HL-60/S4 treated with retinoic acid at 250 ng/mL for 4 days and 3 days (cell line): ENCODE measurements at regions not wholly inside any gene's neighbourhood (a gene's known extent, or its start where the extent isn't known, plus 50 kb on each side); places are given as distances from the start of the nearest gene placed in this dataset.
"Not testable (repeated sequence)": the region's sequence is repeated elsewhere in the genome, so short reads cannot be mapped to it uniquely, and the experiment has no call there.

Experiments
- in situ Hi-C: fragments of 300-500 bp; cut with MboI; formaldehyde crosslinking; loops from 2 replicates; pipeline ENCODE4 v1.7.0; 2022; ENCODE audit warnings: low sequenced_read_pairs

DNA sequence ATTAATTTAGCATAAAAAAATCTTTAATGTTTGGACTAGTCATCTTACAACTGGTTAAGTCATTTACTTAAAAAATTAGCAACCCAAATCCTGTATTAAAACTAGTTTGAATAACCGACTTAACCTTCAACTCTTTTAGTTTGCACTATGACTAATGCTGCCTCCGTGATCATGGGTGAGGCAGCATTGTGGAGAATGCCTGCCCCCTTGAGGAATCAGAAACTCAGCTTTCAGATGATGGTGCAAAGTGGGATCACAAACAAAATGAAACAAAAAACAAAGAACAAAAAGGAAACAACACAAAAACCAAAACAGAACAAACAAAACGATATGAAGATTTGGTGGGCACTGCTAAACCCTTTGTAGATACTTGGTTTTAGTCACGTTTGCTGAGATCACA, 127.0 kb upstream of the PALM2AKAP2 start:
- in situ Hi-C loops = no loop called here

GRCh38 chr9:109653470-109653869, 126.5 kb upstream of the PALM2AKAP2 start:
- in situ Hi-C loops = no loop called here

DNA sequence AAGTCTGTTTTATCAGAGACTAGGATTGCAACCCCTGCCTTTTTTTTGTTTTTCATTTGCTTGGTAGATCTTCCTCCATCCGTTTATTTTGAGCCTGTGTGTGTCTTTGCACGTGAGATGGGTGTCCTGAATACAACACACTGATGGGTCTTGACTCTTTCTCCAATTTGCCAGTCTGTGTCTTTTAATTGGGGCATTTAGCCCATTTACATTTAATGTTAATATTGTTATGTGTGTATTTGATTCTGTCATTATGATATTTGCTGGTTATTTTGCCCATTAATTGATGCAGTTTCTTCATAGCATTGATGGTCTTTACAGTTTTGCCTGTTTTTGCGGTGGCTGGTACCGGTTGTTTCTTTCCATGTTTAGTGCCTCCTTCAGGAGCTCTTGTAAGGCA, 116.0 kb upstream of the PALM2AKAP2 start:
- in situ Hi-C loops = not testable (repeated sequence)

DNA sequence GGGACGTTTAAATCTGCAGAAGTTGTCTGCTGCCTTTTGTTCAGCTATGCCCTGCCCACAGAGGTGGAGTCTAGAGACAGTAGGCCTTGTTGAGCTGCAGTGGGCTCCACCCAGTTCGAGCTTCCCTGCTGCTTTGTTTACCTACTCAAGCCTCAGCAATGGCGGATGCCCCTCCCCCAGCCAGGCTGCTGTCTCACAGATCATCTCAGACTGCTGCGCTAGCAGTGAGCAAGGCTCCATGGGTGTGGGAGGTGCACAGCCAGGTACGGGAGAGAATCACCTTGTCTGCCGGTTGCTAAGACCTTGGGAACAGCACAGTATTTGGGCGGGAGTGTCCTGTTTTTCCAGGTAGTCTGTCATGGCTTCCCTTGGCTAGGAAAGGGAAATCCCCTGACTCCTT, 114.3 kb upstream of the PALM2AKAP2 start:
- in situ Hi-C loops = not testable (repeated sequence)

DNA sequence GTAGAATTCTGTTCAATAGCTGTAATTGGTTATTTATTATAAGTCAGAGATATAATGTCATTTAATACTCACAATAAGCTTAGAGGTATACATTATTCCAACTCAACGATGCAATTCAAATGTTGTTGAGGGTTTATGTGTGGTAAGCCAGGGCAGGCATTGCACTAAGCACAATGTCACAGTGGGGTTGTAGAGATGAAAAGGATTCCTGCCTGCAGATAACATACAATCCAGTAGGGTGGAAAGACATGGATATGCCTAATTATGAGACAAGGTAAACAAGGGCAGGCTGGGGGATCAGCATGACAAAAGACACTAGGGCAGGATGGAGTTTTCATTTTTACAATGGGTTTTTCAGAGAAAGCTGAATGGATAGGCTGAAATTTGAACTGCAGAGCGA, 98.7 kb upstream of the PALM2AKAP2 start:
- in situ Hi-C loops = no loop called here

DNA sequence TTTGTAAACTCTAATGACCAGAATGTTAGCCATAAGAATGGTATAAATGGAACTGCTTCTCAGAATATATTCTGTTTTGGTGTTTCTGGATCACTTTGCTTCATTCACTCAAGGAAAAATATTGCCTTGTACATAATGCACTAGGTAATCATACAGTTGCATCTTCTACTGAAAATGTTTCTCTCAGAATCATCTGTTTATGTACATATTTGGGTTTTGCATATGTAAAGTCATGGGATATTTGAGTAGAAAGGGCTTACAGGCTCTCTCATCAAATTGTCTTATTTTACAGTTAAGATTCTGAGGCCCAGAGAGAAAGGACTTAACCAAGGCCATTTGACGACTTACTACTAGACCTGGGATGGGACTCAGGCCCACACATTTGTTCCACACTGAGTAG, 97.8 kb upstream of the PALM2AKAP2 start:
- in situ Hi-C loops = no loop called here

DNA sequence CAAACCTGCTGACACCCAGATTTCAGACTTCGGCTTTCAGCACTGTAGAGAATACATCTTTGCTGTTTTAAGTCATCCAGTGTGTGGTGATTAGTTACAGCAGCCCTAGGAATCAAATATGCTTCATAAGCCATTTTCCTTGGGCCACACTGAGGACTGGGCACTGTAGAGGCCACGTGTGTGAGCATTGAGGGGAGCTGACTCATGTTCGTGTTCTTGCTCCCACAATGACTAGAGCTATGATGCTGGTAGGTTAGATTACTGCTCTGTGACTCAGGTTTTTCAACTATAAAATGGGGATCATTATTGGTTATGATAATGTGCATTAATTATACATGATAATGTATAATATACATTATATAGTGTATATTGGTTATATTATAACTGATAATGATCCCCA, 96.5 kb upstream of the PALM2AKAP2 start:
- in situ Hi-C loops = no loop called here

DNA sequence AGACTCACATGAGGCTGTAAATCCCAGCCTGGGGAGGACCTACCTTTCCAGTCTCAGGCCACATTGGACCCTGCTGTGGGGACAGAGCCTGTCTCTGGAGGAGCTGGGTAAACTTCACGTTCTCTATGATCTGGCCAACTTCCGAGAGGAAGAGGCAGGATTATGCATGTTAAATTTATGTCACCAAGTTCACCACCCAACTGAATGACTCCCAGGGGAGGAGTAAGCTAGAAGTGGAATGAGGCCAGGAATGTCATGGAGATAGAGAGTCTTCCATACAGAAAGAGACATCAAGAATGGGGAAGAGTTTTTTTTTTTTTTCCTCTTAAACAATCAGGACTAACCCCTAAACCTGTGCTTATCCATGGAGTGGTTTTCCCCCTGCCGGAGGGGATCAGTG, 90.3 kb upstream of the PALM2AKAP2 start:
- in situ Hi-C loops = no loop called here

- in situ Hi-C loops = no loop called here
Measured at GRCh38 chr9:109699019-109699418, 81.0 kb upstream of the PALM2AKAP2 start.

DNA sequence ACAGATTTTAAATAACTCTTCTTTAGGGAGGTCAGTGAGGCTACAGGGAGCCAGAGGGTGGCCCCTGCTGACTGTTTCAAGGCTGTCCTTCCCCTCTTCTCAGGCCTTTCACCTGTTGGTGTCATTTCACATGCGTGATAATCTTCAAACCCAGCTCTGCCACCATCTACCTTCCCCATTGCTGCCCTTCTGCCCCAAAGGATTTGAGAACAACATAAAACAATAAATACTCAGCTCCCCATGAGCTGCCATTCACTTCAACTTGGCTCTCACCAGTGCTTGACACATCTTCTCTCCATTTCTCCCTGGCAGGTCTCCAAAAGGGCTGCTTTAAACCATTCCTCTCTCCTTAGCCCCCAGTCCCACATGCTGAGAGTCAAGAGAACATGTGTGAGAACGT, 75.5 kb upstream of the PALM2AKAP2 start:
- in situ Hi-C loops = no loop called here

DNA sequence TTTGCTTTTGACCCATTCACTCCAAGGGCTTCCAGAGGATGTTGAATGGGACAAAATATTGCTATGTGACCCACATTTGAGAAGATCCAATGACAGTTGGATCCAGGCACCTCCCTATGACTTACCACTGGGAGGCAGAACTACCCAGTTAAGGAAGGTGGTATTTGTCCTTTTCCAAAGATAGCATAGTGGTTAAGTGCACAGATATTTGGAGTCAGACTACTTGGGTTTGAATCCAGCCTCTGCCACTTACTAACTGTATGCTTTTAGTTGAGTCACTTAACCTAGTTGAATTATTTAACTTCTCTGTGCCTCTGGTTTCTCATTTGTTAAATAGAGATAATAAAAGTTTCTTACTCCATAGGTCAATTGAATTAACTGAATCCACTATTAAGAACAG, 74.5 kb upstream of the PALM2AKAP2 start:
- in situ Hi-C loops = no loop called here

GRCh38 chr9:109707355-109707754, 72.6 kb upstream of the PALM2AKAP2 start:
- in situ Hi-C loops = no loop called here

- in situ Hi-C loops = no loop called here
Measured at GRCh38 chr9:109708451-109708945, 71.5 kb upstream of the PALM2AKAP2 start.

- in situ Hi-C loops = no loop called here
Measured at GRCh38 chr9:109709866-109710265, 70.1 kb upstream of the PALM2AKAP2 start.

GRCh38 chr9:109710830-109711229, 69.2 kb upstream of the PALM2AKAP2 start:
- in situ Hi-C loops = no loop called here

- in situ Hi-C loops = no loop called here
Measured at GRCh38 chr9:109715344-109715743, 64.7 kb upstream of the PALM2AKAP2 start.

DNA sequence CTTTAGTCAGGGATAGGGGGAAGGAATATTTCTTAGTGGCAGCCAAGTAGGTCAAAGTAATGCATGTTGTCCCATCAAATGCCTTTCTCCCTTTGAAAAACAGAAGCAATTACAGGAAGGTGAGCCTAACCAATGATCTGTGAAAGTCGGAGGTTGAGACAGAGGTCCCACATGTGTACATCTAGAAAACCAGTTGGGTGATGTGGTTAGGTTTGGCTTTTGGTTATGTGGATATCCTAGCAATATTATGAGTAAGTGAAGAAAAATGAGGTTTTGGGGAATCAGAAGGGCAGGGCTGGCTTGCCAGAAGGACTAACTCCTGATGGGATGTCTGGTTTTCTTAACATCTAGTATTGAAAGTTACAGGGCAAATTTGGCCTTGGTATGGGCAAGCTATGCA, 63.4 kb upstream of the PALM2AKAP2 start:
- in situ Hi-C loops = no loop called here

GRCh38 chr9:109717342-109717741, 62.7 kb upstream of the PALM2AKAP2 start:
- in situ Hi-C loops = no loop called here

- in situ Hi-C loops = no loop called here
Measured at GRCh38 chr9:109718861-109719260, 61.1 kb upstream of the PALM2AKAP2 start.

GRCh38 chr9:109721001-109721400, 59.0 kb upstream of the PALM2AKAP2 start:
- in situ Hi-C loops = no loop called here

- in situ Hi-C loops = no loop called here
Measured at GRCh38 chr9:109722007-109722406, 58.0 kb upstream of the PALM2AKAP2 start.

DNA sequence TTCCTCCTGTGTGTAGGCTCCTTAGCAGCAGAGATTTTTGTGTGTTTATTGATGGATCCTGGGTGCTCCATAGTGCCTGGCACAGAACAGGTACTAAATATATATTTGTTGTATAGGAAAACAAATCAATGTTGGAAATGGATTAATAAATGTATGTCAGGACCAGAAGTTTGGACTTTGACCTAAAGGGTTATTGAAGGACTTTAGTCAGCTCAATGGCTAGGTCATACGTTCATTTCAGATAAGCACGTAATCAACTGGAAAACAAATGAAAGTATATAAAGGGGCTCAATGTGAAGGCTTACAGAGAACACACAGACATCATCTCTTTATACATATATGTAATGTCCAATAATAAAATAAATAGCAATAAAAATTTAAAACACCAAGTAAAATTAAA, 56.2 kb upstream of the PALM2AKAP2 start:
- in situ Hi-C loops = no loop called here

- in situ Hi-C loops = no loop called here
Measured at GRCh38 chr9:109725460-109725859, 54.5 kb upstream of the PALM2AKAP2 start.

GRCh38 chr9:109726119-109726518, 53.9 kb upstream of the PALM2AKAP2 start:
- in situ Hi-C loops = no loop called here
